ENCODE measurements at regions not wholly inside any gene's neighbourhood (a gene's known extent, or its start where the extent isn't known, plus 50 kb on each side); places are given as distances from the start of the nearest gene placed in this dataset.

DNA sequence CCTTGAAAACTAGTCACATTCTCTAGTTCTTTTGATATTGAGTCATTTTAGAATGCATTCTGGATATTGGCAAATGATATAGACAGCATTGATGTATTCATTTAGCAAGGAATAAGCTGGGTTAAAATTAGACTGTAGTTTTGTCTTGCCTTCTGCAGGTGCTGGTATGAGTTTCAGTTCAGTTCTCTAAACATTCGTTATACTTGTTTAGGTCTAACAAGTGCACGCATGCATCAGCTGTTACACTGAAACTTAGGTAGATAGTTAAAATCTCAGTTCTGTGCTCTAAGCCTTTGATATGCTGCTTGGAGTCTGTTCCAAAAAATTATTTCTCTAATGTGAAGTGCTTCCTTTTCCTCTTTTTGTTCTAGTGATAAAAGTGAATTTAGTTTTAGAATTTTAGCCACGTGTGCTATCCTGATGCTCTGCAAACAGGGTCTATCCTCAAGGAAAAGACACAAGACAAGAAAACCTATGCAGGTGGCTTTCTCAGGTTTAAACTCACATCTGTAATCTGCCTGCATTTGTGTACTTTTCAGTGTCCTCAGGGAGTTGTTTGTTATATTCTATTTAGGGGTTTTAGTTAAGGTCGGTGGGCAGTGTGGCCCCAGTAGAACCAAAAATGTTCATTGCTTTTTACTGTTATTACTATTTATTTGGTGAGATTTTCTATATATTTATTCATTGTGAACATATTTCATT is 409.0 kb downstream of the CDC14C start:
- DNase-seq (ENCODE audit: low spot score) (no peak), ATAC-seq (no peak)
- POLR2A ChIA-PET = no interaction called here
- Mint-ChIP-seq H3K27ac (no peak overlapping the region), H3K36me3 (no peaks in the 10 kb centered on the region), H3K27me3 (ENCODE audit: low read depth) (no peaks in the 10 kb centered on the region), H3K9me3 (no peaks in the 10 kb centered on the region; the same call in 1 of the 2 replicates), H3K4me3 (no peak overlapping the region), H3K4me1 (no peaks in the 10 kb centered on the region)
- TF ChIP-seq ZNF232 (CRISPR knock-in tag; IDR thresholded peaks at IDR 0.05) = no peak
- no peak for TF ChIP-seq ELF4 (CRISPR knock-in tag; IDR thresholded peaks at IDR 0.05; ENCODE audit: low read depth)
- TF ChIP-seq CBFB (CRISPR knock-in tag; IDR thresholded peaks at IDR 0.05; ENCODE audit: low read depth) = no peak
- no peak for TF ChIP-seq NFE2L1 (CRISPR knock-in tag; IDR thresholded peaks at IDR 0.05)
- TF ChIP-seq NR3C1 (CRISPR knock-in tag; conservative IDR thresholded peaks at IDR 0.05; ENCODE audit: low read depth) = no peak
- TF ChIP-seq, protein P1, sequence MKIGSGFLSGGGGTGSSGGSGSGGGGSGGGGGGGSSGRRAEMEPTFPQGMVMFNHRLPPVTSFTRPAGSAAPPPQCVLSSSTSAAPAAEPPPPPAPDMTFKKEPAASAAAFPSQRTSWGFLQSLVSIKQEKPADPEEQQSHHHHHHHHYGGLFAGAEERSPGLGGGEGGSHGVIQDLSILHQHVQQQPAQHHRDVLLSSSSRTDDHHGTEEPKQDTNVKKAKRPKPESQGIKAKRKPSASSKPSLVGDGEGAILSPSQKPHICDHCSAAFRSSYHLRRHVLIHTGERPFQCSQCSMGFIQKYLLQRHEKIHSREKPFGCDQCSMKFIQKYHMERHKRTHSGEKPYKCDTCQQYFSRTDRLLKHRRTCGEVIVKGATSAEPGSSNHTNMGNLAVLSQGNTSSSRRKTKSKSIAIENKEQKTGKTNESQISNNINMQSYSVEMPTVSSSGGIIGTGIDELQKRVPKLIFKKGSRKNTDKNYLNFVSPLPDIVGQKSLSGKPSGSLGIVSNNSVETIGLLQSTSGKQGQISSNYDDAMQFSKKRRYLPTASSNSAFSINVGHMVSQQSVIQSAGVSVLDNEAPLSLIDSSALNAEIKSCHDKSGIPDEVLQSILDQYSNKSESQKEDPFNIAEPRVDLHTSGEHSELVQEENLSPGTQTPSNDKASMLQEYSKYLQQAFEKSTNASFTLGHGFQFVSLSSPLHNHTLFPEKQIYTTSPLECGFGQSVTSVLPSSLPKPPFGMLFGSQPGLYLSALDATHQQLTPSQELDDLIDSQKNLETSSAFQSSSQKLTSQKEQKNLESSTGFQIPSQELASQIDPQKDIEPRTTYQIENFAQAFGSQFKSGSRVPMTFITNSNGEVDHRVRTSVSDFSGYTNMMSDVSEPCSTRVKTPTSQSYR (CRISPR knock-in tag; IDR thresholded peaks at IDR 0.05) = no peak
- TF ChIP-seq, protein P2, sequence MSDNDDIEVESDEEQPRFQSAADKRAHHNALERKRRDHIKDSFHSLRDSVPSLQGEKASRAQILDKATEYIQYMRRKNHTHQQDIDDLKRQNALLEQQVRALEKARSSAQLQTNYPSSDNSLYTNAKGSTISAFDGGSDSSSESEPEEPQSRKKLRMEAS (CRISPR knock-in tag; IDR thresholded peaks at IDR 0.05) = no peak
- no peak for TF ChIP-seq ATF6 (CRISPR knock-in tag; IDR thresholded peaks at IDR 0.05)
- TF ChIP-seq JAZF1 (CRISPR knock-in tag; IDR thresholded peaks at IDR 0.05) = no peak
- no peak for TF ChIP-seq ZNF263 (CRISPR knock-in tag; IDR thresholded peaks at IDR 0.05; ENCODE audit: low read depth)
- TF ChIP-seq ZBTB21 (CRISPR knock-in tag; IDR thresholded peaks at IDR 0.05; ENCODE audit: borderline replicate concordance) = no peak
- TF ChIP-seq, protein P3, sequence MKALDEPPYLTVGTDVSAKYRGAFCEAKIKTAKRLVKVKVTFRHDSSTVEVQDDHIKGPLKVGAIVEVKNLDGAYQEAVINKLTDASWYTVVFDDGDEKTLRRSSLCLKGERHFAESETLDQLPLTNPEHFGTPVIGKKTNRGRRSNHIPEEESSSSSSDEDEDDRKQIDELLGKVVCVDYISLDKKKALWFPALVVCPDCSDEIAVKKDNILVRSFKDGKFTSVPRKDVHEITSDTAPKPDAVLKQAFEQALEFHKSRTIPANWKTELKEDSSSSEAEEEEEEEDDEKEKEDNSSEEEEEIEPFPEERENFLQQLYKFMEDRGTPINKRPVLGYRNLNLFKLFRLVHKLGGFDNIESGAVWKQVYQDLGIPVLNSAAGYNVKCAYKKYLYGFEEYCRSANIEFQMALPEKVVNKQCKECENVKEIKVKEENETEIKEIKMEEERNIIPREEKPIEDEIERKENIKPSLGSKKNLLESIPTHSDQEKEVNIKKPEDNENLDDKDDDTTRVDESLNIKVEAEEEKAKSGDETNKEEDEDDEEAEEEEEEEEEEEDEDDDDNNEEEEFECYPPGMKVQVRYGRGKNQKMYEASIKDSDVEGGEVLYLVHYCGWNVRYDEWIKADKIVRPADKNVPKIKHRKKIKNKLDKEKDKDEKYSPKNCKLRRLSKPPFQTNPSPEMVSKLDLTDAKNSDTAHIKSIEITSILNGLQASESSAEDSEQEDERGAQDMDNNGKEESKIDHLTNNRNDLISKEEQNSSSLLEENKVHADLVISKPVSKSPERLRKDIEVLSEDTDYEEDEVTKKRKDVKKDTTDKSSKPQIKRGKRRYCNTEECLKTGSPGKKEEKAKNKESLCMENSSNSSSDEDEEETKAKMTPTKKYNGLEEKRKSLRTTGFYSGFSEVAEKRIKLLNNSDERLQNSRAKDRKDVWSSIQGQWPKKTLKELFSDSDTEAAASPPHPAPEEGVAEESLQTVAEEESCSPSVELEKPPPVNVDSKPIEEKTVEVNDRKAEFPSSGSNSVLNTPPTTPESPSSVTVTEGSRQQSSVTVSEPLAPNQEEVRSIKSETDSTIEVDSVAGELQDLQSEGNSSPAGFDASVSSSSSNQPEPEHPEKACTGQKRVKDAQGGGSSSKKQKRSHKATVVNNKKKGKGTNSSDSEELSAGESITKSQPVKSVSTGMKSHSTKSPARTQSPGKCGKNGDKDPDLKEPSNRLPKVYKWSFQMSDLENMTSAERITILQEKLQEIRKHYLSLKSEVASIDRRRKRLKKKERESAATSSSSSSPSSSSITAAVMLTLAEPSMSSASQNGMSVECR (CRISPR knock-in tag; IDR thresholded peaks at IDR 0.05; ENCODE audit: borderline replicate concordance) = no peak
- no peak for TF ChIP-seq TP53 (CRISPR knock-in tag; IDR thresholded peaks at IDR 0.05)
- no peak for TF ChIP-seq ZNF671 (CRISPR knock-in tag; IDR thresholded peaks at IDR 0.05)
- TF ChIP-seq, protein P4, sequence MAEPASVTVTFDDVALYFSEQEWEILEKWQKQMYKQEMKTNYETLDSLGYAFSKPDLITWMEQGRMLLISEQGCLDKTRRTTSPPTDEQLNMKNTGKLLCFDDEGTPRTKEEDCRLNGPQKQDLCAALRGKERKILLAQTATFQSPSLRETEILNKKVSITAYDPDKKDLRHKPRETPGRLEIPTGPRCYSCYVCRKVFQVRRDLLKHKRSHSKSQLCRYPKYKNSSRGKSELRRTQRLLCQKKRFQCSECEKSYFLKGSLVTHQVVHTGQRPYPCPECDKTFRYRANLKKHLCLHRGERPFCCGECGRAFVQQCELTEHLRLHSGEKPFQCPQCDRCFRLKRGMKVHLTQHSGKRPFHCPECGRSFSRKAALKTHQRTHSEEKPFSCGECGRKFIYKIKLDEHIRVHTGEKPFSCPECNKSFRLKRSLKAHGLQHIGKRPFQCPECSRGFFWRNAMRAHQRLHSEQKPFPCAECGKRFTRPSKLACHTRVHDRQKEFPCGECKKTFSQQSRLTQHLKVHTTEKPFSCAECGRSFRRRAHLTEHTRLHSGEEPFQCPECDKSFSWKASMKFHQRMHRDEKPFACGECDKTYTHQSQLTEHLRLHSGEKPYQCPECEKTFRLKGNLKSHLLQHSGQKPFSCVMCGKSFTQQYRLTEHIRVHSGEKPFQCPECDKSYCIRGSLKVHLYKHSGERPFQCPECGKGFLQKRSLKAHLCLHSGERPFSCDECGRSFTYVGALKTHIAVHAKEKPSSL (CRISPR knock-in tag; conservative IDR thresholded peaks at IDR 0.05) = no peak
- CTCF ChIA-PET = no interaction called here
